Peyer's patch (tissue), 4 donors: ENCODE measurements at regions not wholly inside any gene's neighbourhood (a gene's known extent, or its start where the extent isn't known, plus 50 kb on each side); places are given as distances from the start of the nearest gene placed in this dataset.

Experiments
- CTCF ChIP-seq, 6 experiments: fragments of 450-650 bp in 4 of 6; fragments of 200-600 bp in 2 of 6; sonication (generic) in 1 of 6; IDR thresholded peaks; one replicate each; pipeline ENCODE4 v1.5.1; 2017 to 2019; ENCODE audit warnings: antibody characterized with exemption in 6 of 6, mild to moderate bottlenecking in 3 of 6, moderate library complexity in 1 of 6
- POLR2A ChIP-seq, 2 donors: fragments of 450-650 bp; IDR thresholded peaks; one replicate each; pipeline ENCODE4 v1.5.1; 2017; ENCODE audit warnings: antibody characterized with exemption in 2 of 2, mild to moderate bottlenecking in 2 of 2, moderate library complexity in 2 of 2

- TF ChIP-seq POLR2A (IDR thresholded peaks at IDR 0.05) (no peak), CTCF (IDR thresholded peaks at IDR 0.05) (no peak)
Observed at GRCh38 chr4:131044368-131044767, 1948.4 kb downstream of the C4orf33 start.
